ENCODE measurements at regions not wholly inside any gene's neighbourhood (a gene's known extent, or its start where the extent isn't known, plus 50 kb on each side); places are given as distances from the start of the nearest gene placed in this dataset.
"Not testable (repeated sequence)": the region's sequence is repeated elsewhere in the genome, so short reads cannot be mapped to it uniquely, and the experiment has no call there.

GRCh38 chr1:197985351-197985750 lies 68.2 kb downstream of the LHX9 start:
- no peak for DNase-seq

DNA sequence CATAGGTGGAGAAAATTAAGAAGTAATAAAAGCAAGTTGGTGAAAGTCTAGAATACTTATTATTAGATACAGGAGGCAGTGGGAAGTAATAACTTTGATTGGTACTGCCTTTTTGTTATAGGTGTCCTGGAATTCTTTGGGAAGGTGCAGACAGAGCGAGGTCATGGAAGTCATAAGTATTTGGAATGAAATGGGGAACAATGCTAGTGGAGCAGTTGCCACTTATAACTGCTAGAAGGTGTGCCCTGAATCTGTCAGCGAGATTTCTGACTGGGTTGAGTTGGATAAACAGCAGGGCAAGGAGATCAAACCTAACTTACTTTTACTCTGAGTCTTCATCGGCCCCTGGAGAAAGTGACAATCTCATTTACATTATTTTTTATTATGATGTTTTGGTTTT lies 69.6 kb downstream of the LHX9 start:
- DNase-seq = no peak

- DNase-seq = peak; percentile 59
Measured at GRCh38 chr1:197987294-197987693, 70.1 kb downstream of the LHX9 start.

DNA sequence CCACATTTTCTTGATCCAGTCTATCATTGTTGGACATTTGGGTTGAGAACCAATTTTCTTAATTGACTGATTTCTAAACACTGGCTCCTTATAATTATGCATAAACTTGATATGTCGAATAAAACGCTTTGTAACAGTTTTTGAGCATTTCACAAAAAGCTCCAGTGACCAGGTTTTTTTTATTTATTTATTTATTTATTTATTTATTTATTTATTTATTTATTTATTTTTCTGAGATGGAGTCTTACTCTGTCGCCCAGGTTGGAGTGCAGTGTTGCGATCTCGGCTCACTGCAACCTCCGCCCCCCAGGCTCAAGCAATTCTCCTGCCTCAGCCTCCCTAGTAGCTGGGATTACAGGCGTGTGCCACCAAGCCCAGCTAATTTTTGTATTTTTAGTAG lies 71.4 kb downstream of the LHX9 start:
- DNase-seq = not testable (repeated sequence)

DNA sequence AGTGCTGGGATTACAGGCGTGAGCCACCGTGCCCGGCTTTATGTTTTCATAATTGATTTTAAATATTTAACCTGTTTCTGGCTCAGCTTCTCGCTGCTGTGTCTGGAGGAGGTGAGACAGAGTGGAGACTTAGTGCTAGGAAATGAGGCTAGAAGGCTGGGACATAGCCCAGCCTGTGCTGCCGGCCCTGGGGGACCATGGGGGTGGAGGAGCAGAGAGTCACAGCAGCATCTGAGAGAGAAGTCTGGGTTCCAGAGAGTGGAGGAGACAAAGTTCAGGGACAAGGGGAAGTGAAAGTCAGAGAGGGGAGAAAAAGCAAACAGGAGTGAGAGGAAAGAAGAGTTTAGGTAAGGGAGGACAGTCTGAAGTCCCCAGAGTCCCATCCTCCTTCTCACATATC lies 71.9 kb downstream of the LHX9 start:
- no peak for DNase-seq

DNA sequence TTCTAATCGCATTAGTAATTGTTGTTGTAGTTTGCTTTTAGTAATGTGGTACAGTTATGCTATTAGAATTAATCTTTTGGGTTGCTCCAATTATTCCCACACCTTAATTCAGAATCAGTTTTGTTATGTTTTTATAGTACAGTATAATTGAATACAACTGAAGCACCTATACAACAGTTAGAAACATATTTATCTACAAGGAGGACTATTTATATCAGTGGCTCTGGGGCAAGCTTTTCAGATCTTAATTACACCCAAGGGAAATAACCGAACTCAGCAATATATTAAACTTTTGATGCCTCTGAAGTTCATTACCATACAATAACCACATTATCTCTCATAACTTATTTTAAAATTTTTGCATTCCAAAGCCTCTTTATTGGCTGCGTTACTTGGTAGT lies 74.4 kb downstream of the LHX9 start:
- DNase-seq = no peak

DNA sequence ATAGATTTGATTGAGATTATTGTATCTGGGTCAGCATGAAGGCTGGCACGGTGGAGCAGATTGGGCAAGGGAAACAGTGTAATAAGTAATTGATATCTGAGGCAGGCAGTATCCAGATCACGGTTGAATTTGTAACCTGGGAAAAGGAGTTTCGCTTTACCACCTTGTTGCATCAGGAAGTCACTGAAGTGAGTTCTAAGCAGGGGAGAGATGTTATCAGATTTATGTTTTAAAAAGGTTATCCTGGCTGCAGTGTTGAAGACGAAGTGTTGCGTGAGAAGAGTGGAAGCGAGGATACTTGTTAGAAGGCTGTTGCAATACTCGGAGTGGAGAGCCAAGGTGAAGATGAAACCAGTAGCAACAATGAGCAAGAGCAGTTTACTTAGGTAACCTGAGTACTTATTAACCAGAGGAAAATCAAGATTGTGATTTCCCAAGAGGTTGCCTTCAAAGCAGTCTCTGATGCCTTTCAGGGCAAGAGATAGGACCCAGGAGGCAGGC lies 77.8 kb downstream of the LHX9 start:
- no peak for DNase-seq

- peak; percentile 12 for DNase-seq
Measured at GRCh38 chr1:197995408-197996258, 78.5 kb downstream of the LHX9 start.

GRCh38 chr1:197996259-197996512 lies 79.0 kb downstream of the LHX9 start:
- not testable (repeated sequence) for DNase-seq

- no peak for DNase-seq
Measured at GRCh38 chr1:197998110-197998509, 80.9 kb downstream of the LHX9 start.

- peak; percentile 68 for DNase-seq
Measured at GRCh38 chr1:198001776-198002408, 84.7 kb downstream of the LHX9 start.

- no peak for DNase-seq
Measured at GRCh38 chr1:198003468-198003867, 86.3 kb downstream of the LHX9 start.

GRCh38 chr1:198007011-198007410 lies 89.8 kb downstream of the LHX9 start:
- DNase-seq = no peak

- DNase-seq = no peak
Measured at GRCh38 chr1:198007687-198008607, 90.8 kb downstream of the LHX9 start.

- no peak for DNase-seq
Measured at GRCh38 chr1:198014355-198014754, 97.2 kb downstream of the LHX9 start.

DNA sequence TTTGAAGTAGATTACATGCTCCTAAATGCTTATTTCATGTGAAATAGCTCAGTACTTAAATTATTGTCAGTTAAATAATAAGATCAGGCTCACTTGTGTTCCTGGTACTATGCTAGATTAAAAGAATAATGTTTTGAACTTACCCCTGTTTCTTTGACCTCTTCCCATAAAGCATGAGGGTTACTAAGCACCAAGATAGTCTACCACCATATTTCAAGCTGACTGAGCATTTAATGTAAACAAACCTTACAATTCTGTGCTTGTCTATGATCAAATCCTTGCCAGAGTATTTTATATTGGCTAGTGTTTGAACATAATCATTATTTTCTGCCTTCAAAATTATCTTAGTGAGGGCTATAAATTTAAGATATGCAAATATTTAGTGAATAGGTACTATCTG lies 98.1 kb downstream of the LHX9 start:
- DNase-seq = no peak

DNA sequence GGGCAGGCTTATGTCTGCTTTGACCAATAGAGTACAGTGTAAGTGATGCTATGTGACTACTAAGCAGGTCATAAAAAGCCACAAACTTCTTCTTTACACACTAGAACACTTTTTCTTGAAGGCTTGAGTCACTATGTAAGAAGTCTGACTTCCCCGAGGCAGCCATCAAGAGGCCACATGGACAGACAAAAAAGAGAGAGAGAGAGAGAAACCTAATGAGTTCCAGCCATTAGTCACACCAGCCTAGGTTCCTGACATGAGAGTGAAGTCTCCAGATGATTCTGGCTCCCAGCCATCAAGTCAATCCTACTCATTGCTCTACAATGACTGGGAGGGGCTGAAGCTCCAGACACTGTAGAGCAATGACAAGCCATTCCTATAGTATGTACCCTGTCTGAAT lies 101.4 kb downstream of the LHX9 start:
- DNase-seq = no peak

DNA sequence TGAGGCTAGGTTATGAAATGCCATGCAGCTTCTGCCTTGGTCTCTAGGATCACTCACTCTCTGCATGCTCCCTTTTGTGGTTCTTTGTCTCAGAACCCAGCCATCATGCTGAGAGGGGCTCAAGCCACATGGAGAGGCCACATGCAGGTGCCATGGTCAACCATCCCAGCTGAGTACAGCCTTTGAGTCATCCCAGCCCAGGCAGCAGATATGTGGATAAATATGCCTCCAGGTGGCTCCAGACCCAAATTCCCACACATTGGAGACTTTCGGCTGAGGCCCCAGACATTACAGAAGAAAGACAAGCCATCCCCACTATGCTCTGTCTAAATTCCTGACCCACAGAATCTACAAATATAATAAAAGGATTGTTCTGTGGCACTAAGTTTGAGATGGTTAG lies 102.0 kb downstream of the LHX9 start:
- DNase-seq = no peak

DNA sequence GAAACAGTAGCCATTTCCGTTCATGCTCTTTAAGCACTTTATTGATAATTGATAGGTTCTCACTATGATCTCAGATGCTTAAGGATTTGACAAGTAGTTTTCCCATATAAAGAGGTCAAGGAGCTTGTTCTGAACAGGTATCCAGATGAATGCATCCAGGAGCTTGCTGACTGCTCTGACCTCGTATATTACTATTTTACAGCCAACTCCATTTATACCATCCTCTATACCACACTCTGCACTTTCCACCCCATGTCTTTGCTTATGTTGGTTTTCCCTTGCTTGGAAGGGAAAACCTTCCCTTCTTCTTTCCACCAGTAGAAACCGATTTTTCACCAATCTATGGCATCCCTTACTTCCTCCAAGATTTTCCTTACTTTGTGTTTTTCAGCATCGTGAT lies 107.2 kb downstream of the LHX9 start:
- no peak for DNase-seq

- no peak for DNase-seq
Measured at GRCh38 chr1:198024782-198025181, 107.6 kb downstream of the LHX9 start.

DNA sequence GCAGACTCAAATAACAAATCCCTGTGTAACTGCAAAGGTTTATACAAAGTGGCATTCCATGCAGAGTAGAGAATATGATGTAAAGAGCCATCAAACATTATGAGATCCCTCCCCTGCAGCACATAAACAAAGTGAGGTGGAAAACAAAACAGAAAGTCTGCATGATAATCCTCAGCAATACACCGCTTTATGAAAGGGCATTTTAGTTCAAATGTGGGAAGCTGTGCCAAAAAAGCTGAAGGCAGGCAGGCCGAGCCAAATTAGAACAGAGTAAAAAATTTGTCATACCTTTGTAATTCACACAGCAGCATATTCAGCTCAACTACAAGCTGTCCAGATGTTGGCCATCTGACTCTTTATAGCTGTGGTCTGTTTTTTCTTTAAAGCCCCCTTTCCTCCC lies 113.5 kb downstream of the LHX9 start:
- no peak for DNase-seq

- no peak for DNase-seq
Measured at GRCh38 chr1:198031086-198031485, 113.9 kb downstream of the LHX9 start.

DNA sequence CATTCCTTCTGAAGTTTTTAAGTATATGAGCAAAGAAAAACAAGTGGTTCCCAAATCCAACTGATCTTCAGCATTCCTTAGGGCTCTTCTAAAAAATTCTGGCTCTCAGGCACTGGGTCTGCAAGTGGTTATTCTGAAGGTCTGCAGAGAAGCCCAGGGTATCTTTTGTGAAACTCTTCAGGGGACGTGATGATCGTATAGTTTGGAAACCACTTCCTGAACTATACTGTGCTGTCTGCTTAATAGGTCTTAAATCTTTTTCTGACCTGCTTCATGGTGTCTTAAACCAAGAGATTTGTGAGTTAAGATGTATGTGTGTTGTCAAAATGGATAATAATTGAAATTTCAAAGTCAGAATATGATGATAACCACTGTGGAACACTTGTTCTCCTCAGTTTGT lies 115.5 kb downstream of the LHX9 start:
- no peak for DNase-seq

GRCh38 chr1:198040880-198041279 lies 115.9 kb upstream of the NEK7 start:
- DNase-seq = no peak
